Sigmoid colon (tissue), 4 donors: ENCODE measurements at regions not wholly inside any gene's neighbourhood (a gene's known extent, or its start where the extent isn't known, plus 50 kb on each side); places are given as distances from the start of the nearest gene placed in this dataset.

ENCODE experiments used
- CTCF ChIP-seq, 4 experiments: fragments of 450-650 bp in 3 of 4; fragments of 200-600 bp in 1 of 4; IDR thresholded peaks; one replicate each; pipeline ENCODE4 v1.5.1; 2016 to 2019; ENCODE audit warnings: antibody characterized with exemption in 4 of 4, mild to moderate bottlenecking in 3 of 4, moderate library complexity in 2 of 4
- EP300 ChIP-seq, 4 donors: sonication (generic); formaldehyde crosslinking; IDR thresholded peaks; one replicate each; pipeline ENCODE4 v1.6.1; 2017; ENCODE audit warnings: antibody characterized with exemption in 4 of 4
- POLR2A ChIP-seq, 2 donors: fragments of 450-650 bp; IDR thresholded peaks; one replicate each; pipeline ENCODE4 v1.6.1; 2016; ENCODE audit warnings: antibody characterized with exemption in 2 of 2, mild to moderate bottlenecking in 2 of 2, moderate library complexity in 2 of 2
- POLR2AphosphoS5 ChIP-seq, 4 donors: sonication (generic); formaldehyde crosslinking; IDR thresholded peaks; one replicate each; pipeline ENCODE4 v1.6.1; 2017; ENCODE audit warnings: antibody characterized with exemption in 4 of 4

- TF ChIP-seq CTCF (IDR thresholded peaks at IDR 0.05) (no peak), EP300 (IDR thresholded peaks at IDR 0.05) (no peak), POLR2A (IDR thresholded peaks at IDR 0.05) (no peak), POLR2AphosphoS5 (IDR thresholded peaks at IDR 0.05) (no peak)
These were observed 478.8 kb downstream of the NEBL start for GRCh38 chr10:20418286-20418685.
